ENCODE measurements at regions not wholly inside any gene's neighbourhood (a gene's known extent, or its start where the extent isn't known, plus 50 kb on each side); places are given as distances from the start of the nearest gene placed in this dataset.

GRCh38 chr15:100703671-100704070 is 101.3 kb downstream of the ASB7 start (continued):
- TF ChIP-seq TBP (IDR thresholded peaks at IDR 0.05; ENCODE audit: low read depth, low read length) (no peak), SRF (IDR thresholded peaks at IDR 0.05; ENCODE audit: low read depth, low read length) (no peak), CBX5 (IDR thresholded peaks at IDR 0.05; ENCODE audit: low read depth, low read length) (no peak)

Measured in H1 (cell line).